ENCODE measurements at regions not wholly inside any gene's neighbourhood (a gene's known extent, or its start where the extent isn't known, plus 50 kb on each side); places are given as distances from the start of the nearest gene placed in this dataset.

DNA sequence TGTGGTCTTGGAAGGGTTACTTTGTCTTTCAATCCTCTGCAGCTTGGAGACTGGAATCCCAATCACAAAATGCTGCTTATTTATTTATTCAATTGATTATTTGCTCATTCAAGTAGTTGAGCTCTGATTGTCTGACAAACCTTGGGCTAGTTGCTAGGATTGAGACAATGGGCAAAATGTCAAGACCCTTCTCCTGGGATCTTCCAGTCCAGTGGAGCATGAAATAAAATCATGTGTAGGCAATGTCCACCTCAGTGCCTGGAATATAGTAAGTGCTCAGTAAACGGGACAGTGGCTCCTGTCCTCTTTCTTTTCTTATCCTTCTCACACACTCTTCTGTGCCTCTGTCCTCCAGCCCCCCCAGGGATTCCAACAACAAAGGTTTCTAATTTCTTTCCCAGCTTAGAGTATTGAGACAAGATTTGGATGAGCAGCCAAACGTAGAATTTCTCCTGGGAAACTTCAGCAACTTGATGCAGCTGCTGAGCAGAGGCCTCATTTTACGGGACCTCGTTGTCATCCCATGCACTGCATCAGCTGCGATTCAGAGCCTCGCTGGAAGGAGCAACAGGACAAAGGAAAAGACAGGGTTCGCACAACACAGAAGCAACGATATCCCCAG, 545.0 kb downstream of the SOX11 start:
- peaks cover 12% of the 10 kb centered on the region for H3K36me3 Mint-ChIP-seq (ENCODE audit: low read depth)
- H3K4me1 Mint-ChIP-seq, result peaks cover 54% of the 10 kb centered on the region
- peak; percentile 29 for DNase-seq
- H3K27ac Mint-ChIP-seq, result peak overlapping the region; percentile 99
- TF ChIP-seq, protein P1, sequence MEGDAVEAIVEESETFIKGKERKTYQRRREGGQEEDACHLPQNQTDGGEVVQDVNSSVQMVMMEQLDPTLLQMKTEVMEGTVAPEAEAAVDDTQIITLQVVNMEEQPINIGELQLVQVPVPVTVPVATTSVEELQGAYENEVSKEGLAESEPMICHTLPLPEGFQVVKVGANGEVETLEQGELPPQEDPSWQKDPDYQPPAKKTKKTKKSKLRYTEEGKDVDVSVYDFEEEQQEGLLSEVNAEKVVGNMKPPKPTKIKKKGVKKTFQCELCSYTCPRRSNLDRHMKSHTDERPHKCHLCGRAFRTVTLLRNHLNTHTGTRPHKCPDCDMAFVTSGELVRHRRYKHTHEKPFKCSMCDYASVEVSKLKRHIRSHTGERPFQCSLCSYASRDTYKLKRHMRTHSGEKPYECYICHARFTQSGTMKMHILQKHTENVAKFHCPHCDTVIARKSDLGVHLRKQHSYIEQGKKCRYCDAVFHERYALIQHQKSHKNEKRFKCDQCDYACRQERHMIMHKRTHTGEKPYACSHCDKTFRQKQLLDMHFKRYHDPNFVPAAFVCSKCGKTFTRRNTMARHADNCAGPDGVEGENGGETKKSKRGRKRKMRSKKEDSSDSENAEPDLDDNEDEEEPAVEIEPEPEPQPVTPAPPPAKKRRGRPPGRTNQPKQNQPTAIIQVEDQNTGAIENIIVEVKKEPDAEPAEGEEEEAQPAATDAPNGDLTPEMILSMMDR (IDR thresholded peaks at IDR 0.05), result no peak
- no peaks in the 10 kb centered on the region for H3K27me3 Mint-ChIP-seq (ENCODE audit: low read depth, poor library complexity)
- peak overlapping the region; percentile 40 for H3K4me3 Mint-ChIP-seq
- H3K9me3 Mint-ChIP-seq, result peaks cover 22% of the 10 kb centered on the region

DNA sequence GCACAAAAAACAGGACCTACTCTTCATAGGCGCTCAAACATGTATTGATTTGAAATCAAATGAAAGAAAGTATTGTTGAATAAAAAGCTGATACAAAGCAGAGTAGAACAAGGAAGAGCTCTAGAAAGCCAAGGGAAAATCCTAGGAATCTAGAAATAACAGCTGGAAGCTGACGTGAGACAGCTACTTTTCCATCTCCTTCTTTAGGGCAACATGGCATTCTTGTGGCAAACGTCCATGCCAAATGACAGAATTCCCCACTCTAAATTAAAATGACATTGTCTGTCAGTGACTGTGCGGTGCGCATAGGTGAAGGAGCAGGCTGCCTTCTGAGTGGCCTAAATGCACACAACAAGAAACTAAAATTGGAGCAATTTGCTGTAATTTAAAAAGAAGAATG, 557.4 kb downstream of the SOX11 start:
- Mint-ChIP-seq H3K4me3 (no peak overlapping the region), H3K27ac (no peak overlapping the region), H3K4me1 (no peaks in the 10 kb centered on the region), H3K27me3 (ENCODE audit: low read depth, poor library complexity) (no peaks in the 10 kb centered on the region), H3K9me3 (peaks cover 6% of the 10 kb centered on the region), H3K36me3 (ENCODE audit: low read depth) (no peaks in the 10 kb centered on the region)
- TF ChIP-seq, protein P1 (IDR thresholded peaks at IDR 0.05), result no peak
- DNase-seq, result no peak

DNA sequence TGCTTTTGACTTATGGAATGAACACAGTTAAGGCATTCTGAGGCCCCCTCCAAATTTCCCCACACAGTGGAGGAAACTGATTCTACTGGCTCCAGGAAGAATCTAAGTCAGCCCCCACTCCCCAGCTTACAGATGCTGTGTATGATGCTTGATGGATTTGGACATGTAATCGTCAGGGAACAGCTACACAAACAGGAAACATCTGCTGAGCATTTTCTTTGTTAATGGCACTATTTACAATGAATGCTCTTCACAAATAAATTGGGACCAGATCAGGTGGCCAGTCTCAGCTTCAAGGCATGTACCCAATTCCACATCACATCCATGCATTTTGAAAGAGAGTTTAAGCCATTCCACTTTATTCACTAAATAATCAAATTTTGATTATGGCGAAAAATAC, 562.3 kb downstream of the SOX11 start:
- no peak overlapping the region for H3K4me3 Mint-ChIP-seq
- DNase-seq, result no peak
- H3K27me3 Mint-ChIP-seq (ENCODE audit: low read depth, poor library complexity), result no peaks in the 10 kb centered on the region
- no peaks in the 10 kb centered on the region for H3K9me3 Mint-ChIP-seq
- no peaks in the 10 kb centered on the region for H3K36me3 Mint-ChIP-seq (ENCODE audit: low read depth)
- H3K27ac Mint-ChIP-seq, result no peak overlapping the region
- TF ChIP-seq, protein P1 (IDR thresholded peaks at IDR 0.05), result no peak
- H3K4me1 Mint-ChIP-seq, result no peaks in the 10 kb centered on the region

DNA sequence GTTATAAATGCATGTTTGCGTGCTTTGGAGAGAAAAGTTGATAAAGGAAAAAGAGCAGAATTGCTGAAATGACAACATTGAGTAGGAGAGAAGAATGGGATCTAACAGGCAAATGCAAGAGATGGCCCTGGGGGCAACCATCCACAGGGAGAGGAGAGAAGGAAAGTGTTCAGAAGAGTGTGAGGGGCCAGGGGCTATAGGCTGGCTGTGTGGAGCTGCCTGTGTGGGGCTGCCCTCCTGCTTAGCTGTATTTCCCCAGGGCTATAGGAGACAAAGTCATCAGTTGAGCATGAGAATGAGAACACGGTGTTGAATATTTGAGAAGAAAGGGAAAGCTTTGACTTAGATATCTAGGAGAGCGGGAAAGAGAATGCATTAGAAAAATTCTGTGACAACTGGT, 572.0 kb downstream of the SOX11 start:
- no peak overlapping the region for H3K4me3 Mint-ChIP-seq
- TF ChIP-seq, protein P1 (IDR thresholded peaks at IDR 0.05), result no peak
- H3K27me3 Mint-ChIP-seq (ENCODE audit: low read depth, poor library complexity), result peaks cover 4% of the 10 kb centered on the region
- no peaks in the 10 kb centered on the region for H3K4me1 Mint-ChIP-seq
- H3K36me3 Mint-ChIP-seq (ENCODE audit: low read depth), result no peaks in the 10 kb centered on the region
- no peak overlapping the region for H3K27ac Mint-ChIP-seq
- peaks cover 19% of the 10 kb centered on the region for H3K9me3 Mint-ChIP-seq
- DNase-seq, result no peak

DNA sequence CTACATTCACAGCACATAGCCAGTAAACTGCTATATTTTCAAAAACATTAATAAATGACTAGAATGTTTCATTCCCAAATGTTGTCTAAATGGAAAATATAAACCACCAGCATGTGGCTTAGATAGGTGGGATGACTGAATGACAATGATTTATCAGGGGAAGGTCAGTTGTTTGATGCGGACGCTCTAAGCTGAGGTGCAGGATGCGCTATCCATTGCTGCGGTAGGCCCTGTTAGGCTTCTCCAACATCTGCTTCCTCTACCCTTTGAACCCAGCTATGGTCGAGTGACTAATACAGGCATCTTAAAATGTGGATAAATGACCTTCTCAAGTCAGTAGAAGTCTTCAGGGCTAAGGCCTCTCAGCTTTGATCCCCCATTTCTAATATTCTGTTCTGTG, 584.2 kb downstream of the CMPK2 start:
- H3K4me3 Mint-ChIP-seq, result no peak overlapping the region
- TF ChIP-seq, protein P1 (IDR thresholded peaks at IDR 0.05), result no peak
- no peaks in the 10 kb centered on the region for H3K36me3 Mint-ChIP-seq (ENCODE audit: low read depth)
- H3K4me1 Mint-ChIP-seq, result peaks cover 25% of the 10 kb centered on the region
- no peaks in the 10 kb centered on the region for H3K27me3 Mint-ChIP-seq (ENCODE audit: low read depth, poor library complexity)
- DNase-seq, result no peak
- peaks cover 4% of the 10 kb centered on the region for H3K9me3 Mint-ChIP-seq
- no peak overlapping the region for H3K27ac Mint-ChIP-seq

DNA sequence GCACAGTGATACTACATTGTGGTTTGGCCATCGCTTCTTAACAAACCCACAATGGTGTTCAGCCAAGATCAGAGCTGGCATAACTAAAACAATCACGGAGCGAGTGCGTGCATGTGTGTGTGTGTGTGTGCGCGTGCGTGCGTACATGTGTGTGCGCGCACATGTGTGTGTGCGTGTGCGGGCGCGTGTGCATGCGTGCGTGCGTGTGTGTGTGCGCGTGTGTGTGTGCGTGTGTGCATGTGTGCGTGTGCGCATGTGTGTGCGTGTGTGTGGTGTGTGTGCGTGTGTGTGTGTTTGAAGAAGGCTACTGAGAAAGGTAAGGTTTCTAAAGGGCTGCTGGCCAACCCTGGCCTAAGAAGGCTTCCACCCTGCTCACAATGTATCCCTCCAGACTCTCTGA, 582.4 kb downstream of the CMPK2 start:
- H3K27me3 Mint-ChIP-seq (ENCODE audit: low read depth, poor library complexity), result no peaks in the 10 kb centered on the region
- H3K4me3 Mint-ChIP-seq, result no peak overlapping the region
- H3K4me1 Mint-ChIP-seq, result peaks cover 19% of the 10 kb centered on the region
- H3K9me3 Mint-ChIP-seq, result no peaks in the 10 kb centered on the region
- DNase-seq, result no peak
- no peak overlapping the region for H3K27ac Mint-ChIP-seq
- TF ChIP-seq, protein P1 (IDR thresholded peaks at IDR 0.05), result no peak
- H3K36me3 Mint-ChIP-seq (ENCODE audit: low read depth), result no peaks in the 10 kb centered on the region
